ENCODE measurements at regions not wholly inside any gene's neighbourhood (a gene's known extent, or its start where the extent isn't known, plus 50 kb on each side); places are given as distances from the start of the nearest gene placed in this dataset.

- no peak for FAIRE-seq
Observed at GRCh38 chr1:208599063-208599462, 354.9 kb upstream of the PLXNA2 start.

GRCh38 chr1:208600456-208601190 is 356.4 kb upstream of the PLXNA2 start:
- no peak for FAIRE-seq

GRCh38 chr1:208601561-208601960 is 357.4 kb upstream of the PLXNA2 start:
- no peak for FAIRE-seq

GRCh38 chr1:208603721-208604120 is 359.5 kb upstream of the PLXNA2 start:
- FAIRE-seq, result no peak

DNA sequence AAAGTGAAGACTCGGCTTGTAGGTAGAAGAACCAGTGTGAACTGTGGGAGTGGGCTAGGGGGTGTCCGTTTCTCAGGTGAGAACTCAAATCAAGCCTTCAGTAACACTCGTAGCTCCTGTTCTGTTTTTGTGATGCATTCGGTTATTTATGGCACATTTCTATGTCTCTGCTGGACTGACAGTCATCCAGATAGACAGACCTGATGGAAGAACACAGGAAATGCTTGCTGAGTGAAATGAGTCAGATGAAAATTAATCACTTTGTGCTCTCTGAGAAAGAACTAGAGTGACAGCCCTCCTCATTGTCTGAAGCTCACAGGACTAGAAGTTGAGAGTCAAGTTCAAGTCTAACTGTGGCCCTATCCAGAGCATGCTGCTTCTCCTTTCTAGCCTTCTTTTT is 360.1 kb upstream of the PLXNA2 start:
- FAIRE-seq, result no peak

DNA sequence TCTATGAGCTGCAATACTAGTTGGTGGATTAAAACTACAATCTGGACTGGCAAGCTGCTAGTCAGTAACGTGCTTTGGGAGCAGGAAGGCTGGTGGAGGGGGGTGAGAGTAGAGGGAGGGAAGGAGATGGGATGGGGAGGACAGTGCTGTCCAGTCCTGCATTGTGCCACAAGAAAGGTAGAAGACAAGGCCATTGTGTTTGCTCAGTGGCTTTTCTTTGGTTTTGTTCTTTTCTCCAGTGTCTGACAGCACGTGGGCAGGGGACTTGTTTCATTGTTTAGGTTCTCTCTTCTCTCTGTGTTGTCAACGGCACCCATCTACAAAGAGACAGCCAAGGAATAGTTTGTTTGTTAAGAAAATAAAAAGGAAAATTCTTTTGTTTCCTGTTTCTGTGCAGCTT is 362.8 kb upstream of the PLXNA2 start:
- no peak for FAIRE-seq

- FAIRE-seq, result no peak
Observed at GRCh38 chr1:208607616-208608015, 363.4 kb upstream of the PLXNA2 start.

DNA sequence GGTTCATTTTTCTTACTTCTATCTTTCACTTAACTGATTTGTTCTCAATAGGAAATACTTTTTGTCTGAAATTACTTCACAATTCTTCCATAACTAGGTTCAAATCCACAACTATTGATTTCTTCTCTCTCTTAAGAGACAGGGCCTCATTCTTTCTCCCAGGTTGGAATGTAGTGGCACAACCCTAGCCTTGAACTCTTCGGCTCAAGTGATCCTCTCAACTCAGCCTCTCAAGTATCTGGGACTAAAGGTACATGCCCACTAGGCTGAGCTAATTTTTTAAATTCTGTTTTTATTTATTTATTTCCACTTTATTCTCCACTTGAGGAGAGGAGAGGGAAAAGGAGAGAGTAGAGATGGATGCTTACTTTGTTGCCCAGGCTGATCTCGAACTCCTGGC is 370.4 kb upstream of the PLXNA2 start:
- no peak for FAIRE-seq

- no peak for FAIRE-seq
Observed at GRCh38 chr1:208615371-208615770, 371.2 kb upstream of the PLXNA2 start.

DNA sequence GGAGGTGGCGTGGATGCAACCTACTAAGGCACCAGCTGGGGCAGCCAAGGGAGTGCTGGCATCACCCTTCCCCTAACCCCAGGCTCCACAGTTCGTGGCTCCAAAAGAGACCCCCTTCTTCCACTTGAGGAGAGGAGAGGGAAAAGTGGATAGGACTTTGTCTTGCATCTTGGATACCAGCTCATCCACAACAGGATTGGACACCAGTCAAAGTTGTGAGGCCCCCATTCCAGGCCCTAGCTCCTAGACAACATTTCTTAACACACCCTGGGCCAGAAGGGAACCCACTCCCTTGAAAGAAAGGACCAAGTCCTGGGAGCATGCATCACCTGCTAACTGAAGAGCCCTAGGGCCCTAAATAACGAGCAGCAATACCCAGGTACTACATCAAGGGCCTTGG is 372.6 kb upstream of the PLXNA2 start:
- FAIRE-seq, result no peak

- FAIRE-seq, result no peak
Observed at GRCh38 chr1:208628022-208628914, 384.1 kb upstream of the PLXNA2 start.

GRCh38 chr1:208631092-208631491 is 386.9 kb upstream of the PLXNA2 start:
- no peak for FAIRE-seq

- no peak for FAIRE-seq
Observed at GRCh38 chr1:208631506-208631905, 387.3 kb upstream of the PLXNA2 start.

- no peak for FAIRE-seq
Observed at GRCh38 chr1:208634346-208635140, 390.4 kb upstream of the PLXNA2 start.

DNA sequence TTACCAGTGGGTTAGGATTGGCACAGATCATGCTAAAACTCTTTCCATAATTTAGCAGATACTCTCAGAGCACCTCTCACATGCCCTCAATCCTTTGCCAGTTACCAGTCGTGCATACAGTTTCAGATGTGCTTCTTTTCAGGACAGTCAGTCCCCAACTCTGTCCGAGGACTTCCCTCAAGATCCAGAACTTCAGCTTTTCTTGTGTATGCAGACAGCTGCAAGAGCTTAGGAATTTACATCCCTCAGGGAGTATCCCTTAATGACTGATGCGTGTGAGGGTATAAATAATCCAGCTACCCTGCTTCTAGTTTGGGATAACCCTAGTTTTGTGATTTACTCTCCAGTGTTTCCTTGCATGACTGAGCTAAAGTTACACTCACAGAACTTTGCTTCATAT is 393.0 kb upstream of the PLXNA2 start:
- FAIRE-seq, result no peak

GRCh38 chr1:208639382-208639781 is 395.2 kb upstream of the PLXNA2 start:
- FAIRE-seq, result no peak

DNA sequence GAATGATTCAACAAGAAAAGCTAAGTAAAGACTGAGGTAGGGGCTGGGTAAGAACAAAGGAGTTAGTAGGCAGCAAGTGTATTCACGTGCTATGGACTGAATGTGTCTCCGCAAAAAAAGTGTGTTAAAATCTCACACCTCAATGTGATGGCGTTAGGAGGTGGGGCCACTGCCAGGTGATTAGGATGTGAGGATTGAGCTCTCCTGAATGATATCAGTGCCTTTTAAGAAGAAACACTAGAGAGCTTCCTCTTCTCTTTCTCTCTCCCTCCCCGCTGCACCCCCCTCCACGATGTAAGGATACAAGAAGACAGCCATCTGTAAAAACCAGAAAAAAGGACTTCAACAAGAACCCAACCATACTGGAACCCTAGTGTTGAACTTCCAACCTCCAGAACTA is 396.1 kb upstream of the PLXNA2 start:
- no peak for FAIRE-seq

DNA sequence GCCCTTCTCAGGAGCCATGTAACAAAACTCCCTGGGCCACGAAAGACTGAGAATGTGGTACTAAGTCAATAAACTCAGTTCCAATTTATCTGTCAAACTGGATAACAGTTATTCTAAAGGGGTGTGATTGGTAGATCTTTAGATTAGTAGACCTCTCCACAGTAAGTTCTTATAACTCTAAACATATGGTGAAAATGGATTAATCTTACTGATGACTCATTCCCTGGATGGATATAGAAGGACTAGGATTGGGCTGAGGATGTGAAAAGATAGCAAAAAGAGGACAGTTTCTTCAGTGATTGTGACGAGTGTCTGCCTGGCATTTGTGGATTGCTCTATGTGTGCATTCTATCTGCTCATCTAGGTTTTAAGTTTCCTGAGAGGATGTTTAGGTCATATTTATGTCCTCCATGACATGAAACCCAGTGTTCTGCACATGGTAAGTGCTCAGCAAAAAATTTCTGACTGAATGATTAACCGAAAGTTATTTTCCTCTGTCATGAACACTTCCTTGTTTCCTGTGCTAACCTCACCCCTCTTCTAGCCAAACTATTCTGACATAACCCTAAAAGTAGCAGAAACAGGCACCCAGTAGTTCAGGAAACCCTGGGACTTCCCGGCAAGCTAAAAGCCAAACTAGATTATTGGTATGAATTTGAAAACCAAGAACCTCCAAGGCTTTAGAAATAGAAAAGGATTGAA is 397.5 kb upstream of the PLXNA2 start:
- no peak for FAIRE-seq

- FAIRE-seq, result no peak
Observed at GRCh38 chr1:208643005-208643597, 398.9 kb upstream of the PLXNA2 start.

DNA sequence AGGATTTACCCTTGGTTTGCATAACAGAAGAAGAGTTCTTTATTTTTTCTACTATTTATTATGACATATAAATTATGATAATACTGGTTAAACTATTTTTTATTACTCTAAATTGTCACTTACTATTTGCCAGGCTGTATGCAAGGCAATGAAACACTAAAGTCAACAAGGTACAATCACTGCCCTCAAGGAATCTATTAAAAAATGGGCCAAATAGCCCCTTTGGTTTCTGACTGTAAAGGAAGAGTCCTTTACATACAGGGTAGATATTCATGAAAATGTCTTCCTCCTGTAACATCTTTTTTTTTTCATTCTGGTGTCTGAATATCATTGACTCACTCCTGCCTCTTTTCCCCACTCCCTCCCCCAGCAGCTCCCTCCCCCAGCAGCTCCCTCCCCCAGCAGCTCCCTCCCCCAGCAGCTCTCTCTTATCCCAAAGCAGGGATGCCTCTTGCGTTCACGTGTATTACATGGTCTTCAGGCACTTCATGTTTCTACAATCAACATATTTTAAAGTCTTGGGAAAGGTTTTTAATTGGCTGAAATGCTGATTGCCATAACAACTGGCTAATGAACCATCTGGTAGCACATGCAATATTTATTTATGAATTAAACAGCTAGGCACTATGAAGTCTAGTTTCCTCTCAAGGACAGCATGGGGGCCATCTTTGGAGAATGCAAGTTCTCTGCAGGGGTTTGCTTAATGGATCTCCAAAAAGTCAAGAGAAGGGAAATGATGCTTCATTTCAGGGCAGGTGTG is 400.4 kb upstream of the PLXNA2 start:
- FAIRE-seq, result no peak

DNA sequence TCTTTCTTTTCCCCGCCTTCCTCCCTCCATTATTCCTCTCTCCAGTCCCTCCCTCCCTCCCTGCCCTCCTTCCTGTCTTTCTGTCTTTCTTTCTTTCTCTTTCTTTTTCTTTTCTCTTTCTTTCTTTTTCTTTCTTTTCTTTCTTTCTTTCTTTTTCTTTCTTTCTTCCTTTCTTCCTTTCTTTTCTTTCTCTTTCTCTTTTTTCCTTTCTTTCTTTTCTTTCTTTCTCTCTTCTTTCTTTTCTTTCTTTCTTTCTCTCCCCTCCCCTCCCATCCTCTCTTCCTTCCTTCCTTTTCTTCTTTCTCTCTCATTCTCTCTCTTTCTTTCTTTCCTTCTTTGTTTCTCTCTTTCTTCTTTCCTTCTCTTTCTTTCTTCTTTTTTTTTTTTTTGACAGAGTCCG is 402.2 kb upstream of the PLXNA2 start:
- no peak for FAIRE-seq

- FAIRE-seq, result no peak
Observed at GRCh38 chr1:208648146-208648545, 404.0 kb upstream of the PLXNA2 start.

All from A204.1 (cell line).